B cell (primary cell): ENCODE measurements at regions not wholly inside any gene's neighbourhood (a gene's known extent, or its start where the extent isn't known, plus 50 kb on each side); places are given as distances from the start of the nearest gene placed in this dataset.

Source experiments
- CTCF ChIP-seq: fragments of 200-600 bp; IDR thresholded peaks from one replicate; pipeline ENCODE4 v1.8.0; 2022; ENCODE audit warnings: antibody characterized with exemption, mild to moderate bottlenecking
- EZH2 ChIP-seq: IDR thresholded peaks from 2 replicates; pipeline ENCODE4 v1.6.1; 2012; ENCODE audit warnings: borderline replicate concordance, low read depth, mild to moderate bottlenecking, moderate library complexity, low read length; ENCODE audit not compliant: insufficient read depth, poor library complexity, severe bottlenecking

DNA sequence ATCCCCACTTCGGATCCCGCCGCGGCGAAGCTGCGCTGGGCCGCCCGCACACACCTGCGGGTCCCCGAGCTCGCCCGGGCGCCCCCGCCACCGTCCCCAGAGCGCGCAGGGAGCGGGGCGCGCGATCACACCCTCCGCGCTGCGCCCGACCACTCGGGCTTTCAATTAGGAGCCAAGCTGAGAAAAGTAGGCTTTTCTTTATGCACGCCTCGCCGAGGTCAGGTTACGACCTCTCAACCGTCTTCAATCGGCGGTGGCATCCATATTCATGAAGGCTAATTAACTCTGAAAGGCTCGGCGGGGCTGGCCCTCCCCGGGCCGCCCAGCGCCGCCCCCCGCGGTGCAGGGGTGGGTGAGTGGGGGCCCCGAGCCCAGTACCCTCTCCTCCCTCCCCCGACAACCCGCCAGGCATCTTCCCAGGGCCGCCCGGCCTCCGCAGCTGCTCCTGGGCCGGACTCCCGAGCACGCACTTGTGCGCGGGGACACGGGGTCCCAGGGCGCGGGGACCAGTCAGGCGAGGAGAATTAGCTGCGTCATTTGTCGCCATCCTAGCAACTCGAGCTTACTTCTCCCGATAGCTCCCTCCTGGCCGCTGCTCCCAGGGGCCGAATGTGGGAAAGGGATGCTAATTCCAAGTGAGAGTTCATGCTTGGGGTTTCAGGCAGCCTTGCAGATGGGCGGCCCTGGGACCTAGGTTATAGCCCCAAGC is 155.5 kb upstream of the LYZL2 start:
- TF ChIP-seq CTCF (no peak), EZH2 (no peak)
